Activated effector memory CD4-positive, alpha-beta T cell treated with Interleukin-2 at 50 U/mL for 16 hours (primary cell): ENCODE measurements at regions not wholly inside any gene's neighbourhood (a gene's known extent, or its start where the extent isn't known, plus 50 kb on each side); places are given as distances from the start of the nearest gene placed in this dataset.
"Not testable (repeated sequence)": the region's sequence is repeated elsewhere in the genome, so short reads cannot be mapped to it uniquely, and the experiment has no call there.

Experiments
- DNase-seq: peaks from one replicate; pipeline ENCODE4 v3.0.0-alpha.2; 2020

- no peak for DNase-seq
Measured at GRCh38 chr5:165039748-165040147, 1534.3 kb downstream of the MAT2B start.

- not testable (repeated sequence) for DNase-seq
Measured at GRCh38 chr5:165045941-165046340, 1540.5 kb downstream of the MAT2B start.

- no peak for DNase-seq
Measured at GRCh38 chr5:165055476-165055875, 1550.1 kb downstream of the MAT2B start.

- DNase-seq, result no peak
Measured at GRCh38 chr5:165057145-165057544, 1551.7 kb downstream of the MAT2B start.

- no peak for DNase-seq
Measured at GRCh38 chr5:165066751-165067385, 1561.4 kb downstream of the MAT2B start.

GRCh38 chr5:165076686-165077085, 1571.3 kb downstream of the MAT2B start:
- DNase-seq, result no peak

- no peak for DNase-seq
Measured at GRCh38 chr5:165079389-165079788, 1574.0 kb downstream of the MAT2B start.

GRCh38 chr5:165083394-165083793, 1578.0 kb downstream of the MAT2B start:
- DNase-seq, result no peak

GRCh38 chr5:165086465-165086864, 1581.0 kb downstream of the MAT2B start:
- DNase-seq, result no peak

- no peak for DNase-seq
Measured at GRCh38 chr5:165094782-165095181, 1589.4 kb downstream of the MAT2B start.

- no peak for DNase-seq
Measured at GRCh38 chr5:165101709-165102108, 1596.3 kb downstream of the MAT2B start.

- DNase-seq, result no peak
Measured at GRCh38 chr5:165104611-165105010, 1599.2 kb downstream of the MAT2B start.

- DNase-seq, result no peak
Measured at GRCh38 chr5:165108809-165109208, 1603.4 kb downstream of the MAT2B start.

GRCh38 chr5:165119175-165119574, 1613.8 kb downstream of the MAT2B start:
- no peak for DNase-seq

- no peak for DNase-seq
Measured at GRCh38 chr5:165126598-165126997, 1621.2 kb downstream of the MAT2B start.

GRCh38 chr5:165127941-165128340, 1622.5 kb downstream of the MAT2B start:
- DNase-seq, result no peak

- no peak for DNase-seq
Measured at GRCh38 chr5:165130656-165131055, 1625.2 kb downstream of the MAT2B start.

- no peak for DNase-seq
Measured at GRCh38 chr5:165134155-165134554, 1628.7 kb downstream of the MAT2B start.

GRCh38 chr5:165135565-165135964, 1630.1 kb downstream of the MAT2B start:
- no peak for DNase-seq

GRCh38 chr5:165137701-165138100, 1632.3 kb downstream of the MAT2B start:
- DNase-seq, result no peak

GRCh38 chr5:165138236-165138635, 1632.8 kb downstream of the MAT2B start:
- DNase-seq, result no peak

- no peak for DNase-seq
Measured at GRCh38 chr5:165139262-165139661, 1633.8 kb downstream of the MAT2B start.

GRCh38 chr5:165139721-165140120, 1634.3 kb downstream of the MAT2B start:
- no peak for DNase-seq

GRCh38 chr5:165143741-165144140, 1638.3 kb downstream of the MAT2B start:
- no peak for DNase-seq

GRCh38 chr5:165149431-165149830, 1644.0 kb downstream of the MAT2B start:
- DNase-seq, result no peak
